Heart left ventricle (tissue), 16 donors: ENCODE measurements at regions not wholly inside any gene's neighbourhood (a gene's known extent, or its start where the extent isn't known, plus 50 kb on each side); places are given as distances from the start of the nearest gene placed in this dataset.

ENCODE experiments used
- ATAC-seq, 4 donors: fragments of 200-7000 bp; cut with Tn5 transposase; one replicate each; pipeline ENCODE4 v1.9.1; 2020 to 2022; ENCODE audit warnings: moderate library complexity in 4 of 4, mild to moderate bottlenecking in 3 of 4, moderate number of reproducible peaks in 1 of 4
- DNase-seq, 5 donors: peaks; one replicate each; pipeline ENCODE4 v3.0.0-alpha.2; 2020
- H3K27ac ChIP-seq, 12 donors: fragments of 200-600 bp; sonication (generic) in 4 of 12; one replicate each; pipeline versions ENCODE4 v1.5.0 to v1.8.0; 2016 to 2022; ENCODE audit warnings: mild to moderate bottlenecking in 2 of 12
- H3K27me3 ChIP-seq, 9 donors: fragments of 200-600 bp; sonication (generic) in 2 of 9; one replicate each; pipeline versions ENCODE4 v1.5.1 to v1.8.0; 2016 to 2022; ENCODE audit warnings: mild to moderate bottlenecking in 3 of 9
- H3K36me3 ChIP-seq, 9 donors: fragments of 200-600 bp; sonication (generic) in 2 of 9; one replicate each; pipeline versions ENCODE4 v1.5.0 to v1.8.0; 2018 to 2022; ENCODE audit warnings: mild to moderate bottlenecking in 2 of 9
- H3K4me1 ChIP-seq, 12 donors: fragments of 200-600 bp; sonication (generic) in 4 of 12; one replicate each; pipeline versions ENCODE4 v1.5.0 to v1.8.0; 2016 to 2022; ENCODE audit warnings: mild to moderate bottlenecking in 3 of 12
- H3K4me3 ChIP-seq, 12 donors: fragments of 200-600 bp; sonication (generic) in 4 of 12; one replicate each; pipeline versions ENCODE4 v1.5.0 to v1.8.0; 2017 to 2022; ENCODE audit warnings: mild to moderate bottlenecking in 9 of 12, moderate library complexity in 4 of 12
- H3K9me3 ChIP-seq, 12 donors: fragments of 200-600 bp; sonication (generic) in 4 of 12; one replicate each; pipeline versions ENCODE4 v1.5.0 to v1.8.0; 2016 to 2022; ENCODE audit warnings: mild to moderate bottlenecking in 1 of 12
- POLR2A ChIP-seq, 2 donors: fragments of 450-650 bp; IDR thresholded peaks; one replicate each; pipeline ENCODE4 v1.6.1; 2017; ENCODE audit warnings: antibody characterized with exemption in 2 of 2, mild to moderate bottlenecking in 2 of 2, moderate library complexity in 2 of 2
- WGBS, 4 donors: extraction: QIAGEN DNeasy Blood & Tissue Kit in 2 of 4; methylation state at CpG; one replicate each; pipeline versions ENCODE4 v1.1.5 to v1.1.7; 2013 to 2018; 5-methylcytosine and 5-hydroxymethylcytosine counted together
- intact Hi-C, 10 donors: fragments of 100-400 bp; cut with DNase I; formaldehyde crosslinking; loops; one replicate each; pipeline versions ENCODE4 v1.11.1 to v1.14.2; 2022
- TF ChIP-seq, protein P1 (sequence below), 12 donors: fragments of 200-600 bp; sonication (generic) in 4 of 12; IDR thresholded peaks; one replicate each; pipeline versions ENCODE4 v1.5.0 to v1.8.0; 2018 to 2022; ENCODE audit warnings: antibody characterized with exemption in 12 of 12, mild to moderate bottlenecking in 5 of 12
- donor health status: ischemic (EF 13 %, LVEDD 7.1; RV severe dilation, severe dysfunction).
- donor health status: healthy with polysubstance abuse.
- donor health status: DM: no; HTN: yes; CAD: no.
- donor health status: DM: no; HTN: no; CAD: no.
- donor health status: ischemic (EF 25% LVEDD 6.9; RV normal size, moderate dysfunction).
- donor health status: ischemic (EF 25% LVEDD 5.7; RV mildly dilated, moderate dysfunction).
- donor health status: healthy.
- donor health status: DM: yes; HTN: yes; CAD: no.
- donor health status: ischemic (EF 35%, LVEDD 5.7; RV mildly dilated, moderate dysfunction).
- donor health status: nonischemic (EF 11% LVEDD 7.7; RV severe dilation, severe dysfunction).
- donor health status: DM: yes; HTN: yes; CAD: no.
- donor health status: PGD.
- donor health status: ischemic (EF 29% LVEDD 5.4; RV normal size, mild dysfunction).
- donor health status: nonischemic (EF 23%, LVEDD 6.1; RV moderate dilation, normal function).

DNA sequence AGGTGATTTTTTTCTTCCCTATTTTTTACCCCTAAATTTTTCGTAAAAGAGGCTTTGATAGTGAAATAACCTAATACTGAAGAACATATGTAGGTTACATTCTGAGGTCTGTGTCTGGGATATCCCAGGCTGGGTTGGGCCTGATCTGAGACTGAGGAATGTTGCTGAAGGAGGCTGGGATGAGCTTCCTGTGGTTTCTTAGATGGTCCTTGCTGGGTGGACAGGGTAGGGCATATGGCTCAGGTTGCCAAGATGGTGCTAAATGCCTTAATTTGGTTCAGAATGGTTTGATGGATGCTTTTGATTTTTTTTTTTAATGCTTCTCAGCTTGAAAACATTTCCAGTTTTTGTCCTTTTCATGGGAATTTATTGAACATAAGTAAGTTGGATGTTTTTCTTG lies 124.6 kb upstream of the PMCH start:
- 72 to 89% (median 76%) methylated on average over 1 of the region's 1 CpG for WGBS, 4 donors
- DNase-seq (no peak), ATAC-seq (no peak)
- TF ChIP-seq, protein P1, sequence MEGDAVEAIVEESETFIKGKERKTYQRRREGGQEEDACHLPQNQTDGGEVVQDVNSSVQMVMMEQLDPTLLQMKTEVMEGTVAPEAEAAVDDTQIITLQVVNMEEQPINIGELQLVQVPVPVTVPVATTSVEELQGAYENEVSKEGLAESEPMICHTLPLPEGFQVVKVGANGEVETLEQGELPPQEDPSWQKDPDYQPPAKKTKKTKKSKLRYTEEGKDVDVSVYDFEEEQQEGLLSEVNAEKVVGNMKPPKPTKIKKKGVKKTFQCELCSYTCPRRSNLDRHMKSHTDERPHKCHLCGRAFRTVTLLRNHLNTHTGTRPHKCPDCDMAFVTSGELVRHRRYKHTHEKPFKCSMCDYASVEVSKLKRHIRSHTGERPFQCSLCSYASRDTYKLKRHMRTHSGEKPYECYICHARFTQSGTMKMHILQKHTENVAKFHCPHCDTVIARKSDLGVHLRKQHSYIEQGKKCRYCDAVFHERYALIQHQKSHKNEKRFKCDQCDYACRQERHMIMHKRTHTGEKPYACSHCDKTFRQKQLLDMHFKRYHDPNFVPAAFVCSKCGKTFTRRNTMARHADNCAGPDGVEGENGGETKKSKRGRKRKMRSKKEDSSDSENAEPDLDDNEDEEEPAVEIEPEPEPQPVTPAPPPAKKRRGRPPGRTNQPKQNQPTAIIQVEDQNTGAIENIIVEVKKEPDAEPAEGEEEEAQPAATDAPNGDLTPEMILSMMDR (IDR thresholded peaks at IDR 0.05), result no peak
- no peak for TF ChIP-seq POLR2A (IDR thresholded peaks at IDR 0.05)
- no peak overlapping the region for H3K4me3 ChIP-seq
- H3K27ac ChIP-seq, result no peak overlapping the region
- H3K4me1 ChIP-seq, result no peaks in the 10 kb centered on the region
- H3K36me3 ChIP-seq, result no peaks in the 10 kb centered on the region
- H3K9me3 ChIP-seq, result peaks cover 0 to 2% (median 0%) of the 10 kb centered on the region in 12 donors
- intact Hi-C loops, result no loop called here
- no peaks in the 10 kb centered on the region for H3K27me3 ChIP-seq

DNA sequence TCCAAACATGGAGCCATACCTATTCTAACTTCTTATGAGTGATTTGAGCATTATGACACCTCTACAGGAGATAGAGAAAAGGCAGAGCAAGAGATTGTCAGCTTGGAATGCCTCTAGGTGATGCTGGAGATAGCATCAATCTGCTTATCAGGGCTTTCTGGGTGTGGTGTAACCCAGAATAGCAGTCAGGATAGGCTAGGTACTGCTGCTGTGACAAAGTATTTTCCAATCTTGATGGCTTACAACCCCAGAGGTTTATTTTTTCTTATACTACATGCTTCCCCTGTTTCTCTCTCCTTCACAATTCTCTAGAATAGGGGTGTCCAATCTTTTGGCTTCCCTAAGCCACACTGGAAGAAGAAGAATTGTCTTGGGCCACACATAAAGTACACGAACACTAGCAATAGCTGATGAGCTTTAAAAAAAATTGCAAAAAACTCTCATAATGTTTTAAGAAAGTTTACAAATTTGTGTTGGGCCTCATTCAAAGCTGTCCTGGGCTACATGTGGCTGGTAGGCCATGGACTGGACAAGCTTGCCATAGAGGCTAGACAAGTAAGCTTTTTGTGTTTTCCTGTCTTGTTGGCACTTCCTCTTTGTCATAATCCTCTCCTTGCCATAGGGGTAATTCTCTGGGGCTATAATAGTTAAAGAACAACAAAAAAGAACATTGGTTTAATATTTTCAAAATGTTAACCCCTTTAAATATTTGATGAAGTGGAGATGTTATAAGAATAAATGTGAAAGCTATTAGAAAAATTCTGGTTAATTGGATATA lies 123.9 kb upstream of the PMCH start:
- H3K4me1 ChIP-seq, result no peaks in the 10 kb centered on the region

DNA sequence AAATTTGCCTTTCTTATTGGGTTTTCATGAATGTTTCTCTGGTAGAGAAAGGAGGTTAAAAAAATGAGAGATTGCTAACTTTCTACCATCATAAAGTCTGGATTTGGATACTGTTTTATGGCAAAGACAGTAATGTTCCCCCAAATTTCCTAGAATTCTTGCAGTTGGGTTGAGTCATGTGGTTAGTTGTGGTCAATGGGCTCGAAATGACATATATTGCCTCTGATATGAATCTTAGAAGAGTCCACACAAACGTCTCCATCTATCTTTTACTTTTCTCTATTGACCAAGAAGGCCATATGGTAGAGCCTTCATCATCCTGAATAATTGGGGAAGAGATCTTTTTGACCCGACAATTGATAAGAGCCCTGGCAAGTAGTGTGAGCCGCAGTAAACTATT lies 119.5 kb upstream of the PMCH start:
- Histone ChIP-seq H3K27me3 (no peaks in the 10 kb centered on the region), H3K27ac (no peak overlapping the region), H3K4me3 (no peak overlapping the region), H3K36me3 (no peaks in the 10 kb centered on the region), H3K4me1 (no peaks in the 10 kb centered on the region), H3K9me3 (no peaks in the 10 kb centered on the region)
- DNase-seq (no peak), ATAC-seq (no peak)
- WGBS, 4 donors, result 65 to 70% (median 68%) methylated on average over 4 of the region's 4 CpGs
- intact Hi-C loops, result no loop called here
- TF ChIP-seq POLR2A (IDR thresholded peaks at IDR 0.05), result no peak
- TF ChIP-seq, protein P1 (IDR thresholded peaks at IDR 0.05), result no peak

More for the DNA sequence above, 123.9 kb upstream of the PMCH start:
- DNase-seq, result no peak
- intact Hi-C loops, result no loop called here
- H3K27ac ChIP-seq, result no peak overlapping the region
- 80 to 82% (median 81%) methylated on average over 1 of the region's 1 CpG for WGBS, 4 donors
- TF ChIP-seq, protein P1 (IDR thresholded peaks at IDR 0.05), result no peak
- peaks cover 0 to 2% (median 0%) of the 10 kb centered on the region in 12 donors for H3K9me3 ChIP-seq
- no peak for ATAC-seq
- H3K27me3 ChIP-seq, result no peaks in the 10 kb centered on the region
- no peak overlapping the region for H3K4me3 ChIP-seq
- H3K36me3 ChIP-seq, result no peaks in the 10 kb centered on the region

DNA sequence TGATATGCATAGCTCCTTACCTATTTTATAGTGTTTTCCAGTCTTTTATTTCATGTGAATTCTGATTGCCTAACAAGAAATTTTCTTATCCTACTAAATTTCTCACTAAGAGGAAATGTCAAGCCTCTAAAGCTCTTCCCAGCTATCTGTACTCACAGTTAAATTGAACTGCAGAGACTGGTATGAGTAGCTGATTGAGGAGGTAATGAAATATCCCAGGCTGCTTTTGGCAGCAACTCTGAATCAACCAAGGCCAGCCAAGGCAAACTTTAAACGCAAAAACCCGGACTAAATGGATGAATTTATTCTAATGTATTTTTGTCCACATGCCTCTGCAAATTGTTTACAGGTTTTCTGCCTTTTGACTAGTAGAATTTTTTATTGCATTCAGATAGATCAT lies 119.1 kb upstream of the PMCH start:
- intact Hi-C loops, result no loop called here
- H3K4me1 ChIP-seq, result no peaks in the 10 kb centered on the region
- WGBS, 4 donors, result 77 to 91% (median 81%) methylated on average over 2 of the region's 2 CpGs
- TF ChIP-seq, protein P1 (IDR thresholded peaks at IDR 0.05), result no peak
- TF ChIP-seq POLR2A (IDR thresholded peaks at IDR 0.05), result no peak
- no peak for ATAC-seq
- no peak overlapping the region for H3K4me3 ChIP-seq
- no peaks in the 10 kb centered on the region for H3K9me3 ChIP-seq
- DNase-seq, result no peak
- no peaks in the 10 kb centered on the region for H3K36me3 ChIP-seq
- no peak overlapping the region for H3K27ac ChIP-seq
- no peaks in the 10 kb centered on the region for H3K27me3 ChIP-seq
